Colon (tissue), 2 donors: ENCODE measurements at regions not wholly inside any gene's neighbourhood (a gene's known extent, or its start where the extent isn't known, plus 50 kb on each side); places are given as distances from the start of the nearest gene placed in this dataset.

ENCODE experiments used
- FAIRE-seq: peaks from 2 replicates; lab custom pipeline; 2012; peaks lifted over from hg19 to GRCh38; lab: Jason Lieb, UNC
- donor health status: control.
- donor health status: control.

DNA sequence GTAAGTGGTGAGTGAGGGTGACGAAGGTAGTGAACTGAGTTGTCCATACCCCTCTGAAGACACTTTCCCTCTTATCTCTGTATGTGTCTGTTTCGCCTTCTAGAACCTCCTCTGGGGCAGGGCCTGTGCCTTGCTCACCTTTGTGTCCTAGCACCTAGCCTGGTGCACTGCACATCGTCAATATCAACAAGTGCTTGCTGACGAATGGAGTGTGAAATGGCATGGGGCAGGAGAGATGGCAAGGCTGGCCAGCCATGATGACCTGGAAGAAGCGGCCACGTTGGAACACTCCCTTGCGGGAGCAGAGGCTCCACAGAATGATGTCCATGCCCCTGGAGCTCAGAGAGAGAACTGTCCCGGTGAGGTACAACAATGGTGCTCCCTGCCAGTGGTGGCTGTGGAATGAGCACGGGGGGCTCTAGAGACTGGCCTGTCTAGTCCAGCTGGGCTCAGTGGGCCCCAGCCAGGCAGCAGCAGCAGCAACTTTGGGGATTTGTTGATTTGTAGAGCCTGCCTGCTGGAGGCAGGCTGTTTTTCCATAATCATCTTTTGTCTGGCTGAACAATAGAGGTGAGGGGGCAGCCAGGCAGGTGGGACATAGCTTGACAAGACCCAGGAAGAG lies 112.2 kb upstream of the PJA1 start:
- FAIRE-seq = no peak

DNA sequence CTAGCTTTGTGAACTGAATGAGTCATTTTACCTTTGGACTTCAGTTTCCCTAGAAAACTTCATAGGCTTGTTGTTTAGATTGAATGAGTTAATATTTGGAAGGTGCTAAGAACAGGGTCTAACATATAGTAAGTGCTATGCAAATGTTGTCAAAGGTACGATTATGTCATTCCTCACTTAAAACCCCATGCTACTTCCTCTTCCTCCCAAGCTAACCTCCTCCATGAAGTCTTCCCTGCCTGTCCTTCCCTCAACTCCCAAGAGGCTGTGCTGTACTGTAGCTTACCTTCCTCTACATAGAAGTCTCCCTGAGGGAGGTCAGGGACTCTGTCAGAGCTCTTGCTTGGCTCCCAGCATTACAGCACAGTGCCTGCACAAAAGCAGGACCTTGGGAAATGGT lies 103.4 kb upstream of the PJA1 start:
- FAIRE-seq = no peak

GRCh38 chrX:69264158-69264581 lies 98.9 kb upstream of the PJA1 start:
- no peak for FAIRE-seq

DNA sequence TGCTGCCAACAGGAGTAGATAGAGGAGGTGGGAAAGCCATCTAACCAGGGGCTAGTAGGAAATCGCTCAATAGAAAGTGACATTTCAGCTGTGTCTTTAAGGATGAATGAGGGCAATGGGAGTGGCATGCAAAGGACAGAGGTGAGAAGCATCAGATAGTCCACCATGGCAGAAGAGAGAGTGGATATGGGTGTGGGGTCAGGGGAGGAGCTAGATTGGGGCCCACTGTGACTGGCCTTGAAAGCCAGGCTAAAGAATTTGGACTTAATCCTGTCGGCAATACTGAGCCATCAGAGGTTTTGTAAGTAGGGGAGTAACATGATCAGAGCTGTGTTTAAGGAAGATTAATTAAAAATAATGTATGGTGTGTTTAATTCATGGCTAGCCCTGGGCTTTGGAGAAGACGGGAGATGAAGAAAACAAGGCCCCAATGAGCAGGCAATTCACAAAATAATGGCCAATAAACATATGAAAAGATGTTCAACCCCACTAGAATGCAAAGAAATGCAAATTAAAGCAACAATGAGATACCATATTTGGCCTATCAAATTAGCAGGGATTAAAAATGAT lies 98.1 kb upstream of the PJA1 start:
- FAIRE-seq = no peak

GRCh38 chrX:69262036-69262936 lies 97.0 kb upstream of the PJA1 start:
- no peak for FAIRE-seq

GRCh38 chrX:69260169-69260568 lies 94.9 kb upstream of the PJA1 start:
- FAIRE-seq = no peak

GRCh38 chrX:69258893-69259292 lies 93.6 kb upstream of the PJA1 start:
- FAIRE-seq = no peak

GRCh38 chrX:69257499-69258127 lies 92.4 kb upstream of the PJA1 start:
- no peak for FAIRE-seq

- FAIRE-seq = no peak
Observed at GRCh38 chrX:69256291-69256565, 91.0 kb upstream of the PJA1 start.

GRCh38 chrX:69255441-69256290 lies 90.4 kb upstream of the PJA1 start:
- no peak for FAIRE-seq

DNA sequence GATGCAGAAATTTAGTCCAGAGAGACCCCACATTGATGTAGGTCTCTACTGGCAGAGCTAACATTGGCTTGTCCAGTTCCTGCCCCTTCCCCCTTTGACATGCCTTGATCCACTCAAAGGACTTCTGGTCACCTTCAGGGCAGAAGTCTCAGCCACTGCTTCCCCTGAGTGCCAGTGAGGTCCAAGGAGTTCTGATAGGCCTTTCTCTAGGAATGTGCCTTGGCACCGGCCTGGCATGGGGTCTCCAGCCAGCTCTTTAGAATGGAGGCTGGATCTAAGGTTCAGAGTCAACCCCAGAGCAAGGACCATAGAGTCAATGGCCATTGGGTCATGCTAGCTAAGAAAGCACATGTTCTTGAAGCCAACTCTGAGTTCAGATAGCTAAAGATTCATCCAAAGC lies 88.6 kb upstream of the PJA1 start:
- no peak for FAIRE-seq

DNA sequence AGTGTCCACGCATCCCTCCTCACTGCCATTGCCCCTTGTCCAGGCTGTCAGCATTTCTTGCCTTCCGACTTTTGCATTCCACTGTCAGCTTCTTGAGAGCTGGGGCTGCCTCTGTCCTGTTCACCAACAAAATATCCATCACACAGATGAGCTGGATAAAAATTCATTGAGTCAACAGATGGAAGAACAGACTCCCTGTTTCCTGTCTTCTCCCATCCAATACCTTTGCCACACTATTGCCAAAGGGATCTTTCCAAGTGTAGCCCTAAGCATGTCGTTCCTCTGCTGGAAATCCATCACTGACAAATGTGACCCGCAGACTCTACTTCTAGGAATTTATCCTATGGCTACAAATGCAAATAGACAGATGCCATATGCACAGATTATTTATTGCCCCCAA lies 78.0 kb upstream of the PJA1 start:
- FAIRE-seq = no peak

DNA sequence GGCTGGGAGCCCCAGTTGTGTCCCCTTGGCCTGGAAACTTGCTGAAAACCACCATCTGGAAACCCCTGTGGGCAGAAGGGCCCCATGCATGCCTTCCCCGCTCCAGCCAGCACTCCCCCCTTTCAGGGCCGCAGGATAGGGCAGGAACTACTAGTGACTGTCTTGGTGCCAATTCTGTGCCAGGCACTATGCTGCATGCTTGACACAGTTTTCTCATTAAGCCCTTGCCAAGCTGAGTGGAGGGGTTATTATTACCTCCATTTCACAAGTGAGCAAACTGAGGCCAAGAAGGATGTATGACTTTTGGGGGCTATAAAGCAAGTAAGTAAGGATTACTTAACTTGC lies 73.6 kb upstream of the PJA1 start:
- no peak for FAIRE-seq

DNA sequence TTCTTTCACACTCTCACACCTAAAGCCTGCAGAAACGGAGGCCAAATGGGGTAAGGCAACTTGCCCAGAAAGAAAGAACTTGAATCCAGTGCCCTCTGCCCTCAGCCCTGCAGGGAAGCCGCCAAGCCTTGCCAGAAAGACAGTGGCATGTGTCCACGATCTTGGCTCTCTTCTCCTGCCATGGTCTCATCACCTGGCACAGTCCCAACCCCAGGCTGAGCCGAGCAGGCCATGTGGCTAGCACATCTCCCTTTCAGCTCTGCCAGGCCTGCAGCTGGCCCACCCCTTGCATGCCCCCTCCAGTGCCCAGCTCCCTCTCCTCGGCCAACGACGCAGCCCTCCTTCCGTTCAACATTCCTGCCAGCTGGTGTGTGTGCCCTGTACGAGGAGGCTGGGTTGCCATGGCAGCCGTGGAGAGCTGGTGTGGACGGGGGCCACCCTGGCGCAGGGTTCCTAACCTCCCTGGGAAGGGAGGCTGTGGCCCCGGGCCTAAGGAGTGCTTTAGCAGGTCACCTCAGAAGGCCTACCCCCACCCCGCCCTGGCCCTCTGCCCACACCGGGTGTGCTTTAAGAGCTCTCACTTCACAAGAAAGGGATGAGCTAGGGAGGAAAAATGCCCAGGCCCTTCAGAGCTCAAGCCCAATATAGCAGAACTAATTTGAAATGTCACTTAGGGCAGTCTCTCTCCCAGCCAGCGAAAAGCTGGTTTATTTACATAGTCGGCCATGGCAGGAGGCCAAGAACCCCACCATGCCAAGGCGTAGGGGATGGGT lies 73.0 kb upstream of the PJA1 start:
- no peak for FAIRE-seq

DNA sequence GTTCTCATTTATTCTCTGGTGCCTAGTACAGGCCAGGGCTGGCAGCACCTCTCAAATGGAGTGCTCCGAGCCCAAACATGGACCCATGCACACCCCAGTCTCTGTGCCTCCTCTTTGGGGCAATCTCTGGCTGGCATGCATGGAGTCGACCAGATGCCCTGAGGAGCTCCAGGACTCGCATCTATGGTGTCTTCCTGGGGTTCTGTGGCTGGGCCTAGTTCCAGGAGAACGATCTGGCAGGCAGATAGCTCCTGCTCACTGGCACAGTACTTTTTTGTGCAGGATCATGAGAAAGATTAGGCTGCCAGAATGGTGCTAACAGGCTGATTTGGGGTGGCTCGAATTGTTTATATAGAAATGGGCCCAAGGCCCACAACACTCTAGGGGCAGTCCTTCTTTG lies 72.0 kb upstream of the PJA1 start:
- no peak for FAIRE-seq

- FAIRE-seq = no peak
Observed at GRCh38 chrX:69236641-69237040, 71.4 kb upstream of the PJA1 start.

GRCh38 chrX:69234624-69235023 lies 69.4 kb upstream of the PJA1 start:
- no peak for FAIRE-seq

DNA sequence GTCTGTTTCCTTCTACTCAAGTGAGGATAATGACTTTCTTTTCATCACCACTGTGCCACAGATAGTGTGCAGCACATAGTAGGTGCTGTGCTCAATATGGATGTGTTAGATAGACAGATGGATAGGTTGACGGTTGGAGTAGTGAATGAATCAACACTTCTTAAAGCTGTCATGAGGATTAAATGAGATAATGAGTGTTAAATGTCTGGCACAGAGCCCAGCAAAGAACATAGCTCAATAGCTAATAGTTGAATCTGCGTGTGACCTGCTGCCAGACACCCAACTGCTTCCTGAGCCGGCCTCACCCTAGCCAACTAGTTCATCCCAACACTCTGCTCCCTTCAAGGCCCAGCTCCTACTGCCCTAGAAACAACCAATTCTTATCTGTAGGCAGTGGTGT lies 67.7 kb upstream of the PJA1 start:
- no peak for FAIRE-seq

- no peak for FAIRE-seq
Observed at GRCh38 chrX:69231903-69232302, 66.7 kb upstream of the PJA1 start.

DNA sequence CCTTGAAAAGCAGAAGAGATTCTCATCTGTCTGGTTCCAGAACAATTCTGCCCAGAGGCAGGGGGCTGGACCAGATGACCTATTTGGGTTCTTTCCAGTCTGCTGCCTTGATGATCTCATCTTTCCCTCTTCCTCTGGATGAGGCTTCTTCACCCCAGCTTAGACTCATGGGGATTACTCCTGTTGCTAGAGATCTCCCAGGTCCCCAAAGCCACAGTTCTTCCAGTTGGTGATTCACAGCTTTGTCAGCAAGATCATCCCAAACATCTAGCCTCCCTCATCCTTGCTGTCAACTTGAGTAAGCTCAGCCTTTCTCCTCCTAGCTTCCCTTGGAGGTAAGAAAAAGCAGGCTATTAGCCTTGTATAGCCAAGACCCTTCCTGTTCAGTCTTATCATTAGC lies 64.2 kb upstream of the PJA1 start:
- FAIRE-seq = no peak

- FAIRE-seq = no peak
Observed at GRCh38 chrX:69228732-69229131, 63.5 kb upstream of the PJA1 start.
